IPS-NIHi11 (cell line): ENCODE measurements at regions not wholly inside any gene's neighbourhood (a gene's known extent, or its start where the extent isn't known, plus 50 kb on each side); places are given as distances from the start of the nearest gene placed in this dataset.
"Not testable (repeated sequence)": the region's sequence is repeated elsewhere in the genome, so short reads cannot be mapped to it uniquely, and the experiment has no call there.

Experiments
- DNase-seq: peaks from one replicate; pipeline ENCODE4 v3.0.0; 2012; ENCODE audit warnings: mixed read lengths, low spot score

DNA sequence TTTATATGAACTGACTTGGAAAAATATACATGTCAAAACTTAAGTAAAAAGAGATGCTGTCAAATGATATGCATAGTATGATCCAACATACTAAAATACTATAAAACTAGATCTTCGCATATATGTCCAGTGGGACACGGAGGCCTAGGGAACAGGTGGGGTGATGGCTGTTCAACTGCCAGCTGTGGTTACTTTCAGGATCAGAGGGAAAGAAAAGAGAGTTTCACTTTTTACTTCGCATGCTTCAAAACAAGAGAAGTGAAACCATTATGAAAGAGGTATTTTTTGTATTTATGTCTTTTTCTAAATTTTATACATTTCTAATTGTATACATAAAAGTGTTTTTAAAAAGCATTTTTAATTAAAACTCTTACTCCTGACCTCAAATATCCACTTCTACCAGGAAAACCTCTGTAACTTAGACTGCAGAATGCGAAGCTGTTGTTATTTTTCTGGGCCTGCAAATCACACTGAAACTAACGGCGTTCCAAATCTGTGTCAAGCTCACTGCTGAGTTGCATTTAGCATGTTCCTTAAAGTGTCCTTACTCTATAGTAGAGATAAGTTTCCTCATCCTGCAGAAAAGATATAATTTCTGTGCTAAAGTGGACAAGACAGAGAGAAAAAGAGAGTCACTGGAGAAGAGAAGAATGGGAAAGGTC lies 97.8 kb upstream of the SLC35G4 start:
- no peak for DNase-seq

DNA sequence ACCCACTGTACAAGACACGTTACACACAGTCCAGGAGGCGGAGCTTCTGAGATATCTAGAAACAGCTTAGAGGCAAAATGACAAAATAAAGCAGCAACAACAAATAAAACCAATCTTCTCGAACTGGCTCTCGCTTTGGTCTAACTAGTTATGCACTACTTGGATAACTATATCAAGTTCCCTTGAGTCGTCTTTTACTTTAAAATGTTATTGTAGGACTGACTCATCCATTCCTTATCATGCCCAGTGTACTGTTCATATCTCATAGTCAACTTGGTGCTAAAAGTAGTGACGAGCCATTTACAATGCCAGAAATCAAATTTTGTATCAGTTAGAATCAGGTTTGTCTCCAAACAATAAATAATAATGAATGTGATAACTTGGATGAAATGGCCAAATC lies 102.5 kb upstream of the SLC35G4 start:
- DNase-seq = no peak

DNA sequence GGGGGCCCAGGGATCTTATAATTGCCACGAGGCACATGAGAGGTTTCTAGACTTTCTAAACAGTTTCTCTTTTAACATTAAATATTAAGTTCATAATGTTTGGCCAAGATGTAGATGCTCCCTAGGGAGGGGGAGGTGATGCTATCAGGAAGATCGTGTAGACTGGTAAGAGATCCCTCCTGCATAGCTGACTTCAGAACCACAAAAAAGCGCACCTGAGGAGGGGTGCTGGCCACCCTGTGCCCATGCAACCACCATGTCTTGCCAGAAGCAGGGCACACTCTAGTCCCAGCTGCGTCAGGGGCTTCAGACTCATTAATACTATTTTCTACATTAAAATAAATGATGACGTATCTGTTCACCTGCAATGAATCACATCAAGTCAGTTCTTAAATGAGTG lies 103.4 kb upstream of the SLC35G4 start:
- no peak for DNase-seq

- peak; percentile 26 for DNase-seq
Measured at GRCh38 chr18:11504962-11505361, 104.4 kb upstream of the SLC35G4 start.

GRCh38 chr18:11502368-11502767 lies 107.0 kb upstream of the SLC35G4 start:
- no peak for DNase-seq

GRCh38 chr18:11501352-11501751 lies 108.0 kb upstream of the SLC35G4 start:
- DNase-seq = no peak

DNA sequence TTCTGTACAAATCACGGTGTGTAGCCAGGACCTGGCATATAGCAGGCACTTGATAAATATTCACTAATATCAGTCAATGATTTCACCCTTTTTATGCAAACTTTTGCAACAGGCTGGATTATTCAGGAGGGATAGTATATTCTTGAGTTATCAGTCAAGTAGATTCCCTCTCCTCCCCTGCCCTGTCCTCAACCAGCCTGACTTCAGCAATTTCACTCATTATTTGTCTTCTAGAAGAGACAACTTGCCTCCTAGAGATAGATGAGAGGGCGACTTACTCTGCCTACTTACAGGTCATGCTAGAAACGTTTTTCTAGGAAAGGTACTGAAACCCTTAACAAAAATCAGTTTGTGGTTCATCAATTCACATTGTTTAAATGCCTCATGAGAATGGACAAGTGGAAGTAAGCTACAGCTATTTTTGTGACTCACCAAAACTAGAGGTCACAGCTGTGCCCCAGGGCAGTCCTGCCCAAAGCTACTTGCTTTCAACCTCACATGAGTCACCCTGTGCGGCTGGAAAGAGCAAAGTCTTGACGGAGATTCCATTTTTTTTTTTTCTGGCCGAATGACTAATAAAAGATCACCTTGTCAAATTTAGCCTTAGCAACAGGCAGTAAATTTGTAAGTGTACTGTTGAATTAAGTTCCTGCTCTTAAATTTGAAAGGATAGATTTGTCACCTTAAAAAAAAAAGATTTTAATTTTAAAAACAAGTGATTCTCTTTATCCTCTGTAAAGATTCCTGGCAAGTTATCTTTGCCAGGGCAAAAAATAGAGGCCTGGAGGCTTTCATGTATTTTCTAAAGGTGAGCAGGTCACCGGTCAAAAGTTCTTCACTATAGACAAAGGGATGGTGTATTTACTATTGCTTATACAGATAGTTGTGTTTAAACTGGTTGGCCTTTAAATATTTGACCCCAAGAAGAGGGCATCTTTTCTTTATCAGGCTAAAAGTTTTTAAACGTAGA lies 109.0 kb upstream of the SLC35G4 start:
- DNase-seq = no peak

- DNase-seq = no peak
Measured at GRCh38 chr18:11498821-11499220, 110.6 kb upstream of the SLC35G4 start.

- DNase-seq = no peak
Measured at GRCh38 chr18:11497585-11497984, 111.8 kb upstream of the SLC35G4 start.

DNA sequence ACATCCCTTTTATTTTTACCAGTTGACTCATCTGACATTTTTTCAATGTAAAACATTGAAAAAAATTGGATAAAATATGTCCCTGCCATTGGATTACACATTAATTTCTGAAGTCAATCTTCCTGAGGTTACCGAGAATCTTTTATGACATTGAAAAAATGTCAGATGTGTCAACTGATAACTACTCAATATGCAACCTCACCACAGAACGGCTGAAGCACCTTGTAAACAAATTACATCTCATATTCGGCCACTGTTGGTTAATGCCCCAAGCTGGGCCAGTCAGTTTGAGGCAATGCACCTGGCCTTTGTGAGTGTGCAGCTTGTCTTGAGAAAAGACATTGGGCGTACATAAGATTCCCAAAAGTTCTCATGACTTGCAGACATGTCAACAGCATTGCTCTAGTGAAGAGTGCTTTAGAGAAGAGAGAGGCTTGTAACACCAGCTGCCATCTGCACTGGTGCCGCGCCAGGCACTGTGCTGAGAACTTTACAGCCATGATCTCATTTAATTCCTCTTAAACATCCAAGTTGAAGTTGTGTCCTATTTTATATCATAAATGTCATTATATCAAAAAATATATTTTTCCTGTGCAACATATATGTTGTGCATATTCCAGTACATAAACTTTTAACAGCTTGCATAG lies 112.7 kb upstream of the SLC35G4 start:
- DNase-seq = no peak

GRCh38 chr18:11495441-11495840 lies 114.0 kb upstream of the SLC35G4 start:
- no peak for DNase-seq

DNA sequence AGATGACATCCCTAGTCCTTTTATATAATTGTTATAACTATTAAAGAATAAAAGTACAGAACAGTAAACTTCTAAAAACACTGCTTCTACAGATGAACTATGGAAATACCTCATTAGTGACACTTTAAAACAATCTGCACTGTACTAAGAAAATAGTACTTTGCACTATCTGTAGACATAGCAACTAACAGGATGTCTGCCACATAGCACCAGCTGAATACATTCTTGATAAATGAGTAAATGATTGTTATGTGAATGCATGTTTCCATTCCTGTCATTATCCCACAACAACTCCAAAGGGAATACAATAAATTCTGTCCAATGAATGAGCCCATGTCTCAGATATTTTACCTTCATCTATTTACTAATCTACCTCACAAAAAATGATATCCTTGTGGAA lies 115.3 kb upstream of the SLC35G4 start:
- DNase-seq = no peak

GRCh38 chr18:11489266-11489899 lies 120.0 kb upstream of the SLC35G4 start:
- DNase-seq = no peak

- no peak for DNase-seq
Measured at GRCh38 chr18:11488175-11488574, 121.2 kb upstream of the SLC35G4 start.

DNA sequence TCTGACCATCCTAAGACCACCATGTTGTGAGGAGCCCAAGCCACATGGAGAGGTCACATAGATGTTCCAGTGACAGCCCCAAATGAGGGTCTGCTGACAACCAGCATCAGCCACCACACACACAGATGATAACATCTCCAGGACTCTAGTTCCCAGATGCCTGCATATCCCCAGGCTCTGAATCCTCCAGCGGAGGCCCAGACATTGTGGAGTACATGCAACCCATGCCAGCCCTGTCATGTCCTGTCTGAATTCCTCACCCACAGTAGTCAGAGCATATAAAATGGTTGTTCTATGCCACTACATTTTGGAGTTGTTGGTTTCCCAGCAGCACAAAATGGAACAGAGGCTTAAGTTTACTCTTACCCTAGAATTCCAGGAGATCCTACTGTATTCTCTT lies 122.0 kb upstream of the SLC35G4 start:
- no peak for DNase-seq

- DNase-seq = no peak
Measured at GRCh38 chr18:11482271-11482670, 127.1 kb upstream of the SLC35G4 start.

DNA sequence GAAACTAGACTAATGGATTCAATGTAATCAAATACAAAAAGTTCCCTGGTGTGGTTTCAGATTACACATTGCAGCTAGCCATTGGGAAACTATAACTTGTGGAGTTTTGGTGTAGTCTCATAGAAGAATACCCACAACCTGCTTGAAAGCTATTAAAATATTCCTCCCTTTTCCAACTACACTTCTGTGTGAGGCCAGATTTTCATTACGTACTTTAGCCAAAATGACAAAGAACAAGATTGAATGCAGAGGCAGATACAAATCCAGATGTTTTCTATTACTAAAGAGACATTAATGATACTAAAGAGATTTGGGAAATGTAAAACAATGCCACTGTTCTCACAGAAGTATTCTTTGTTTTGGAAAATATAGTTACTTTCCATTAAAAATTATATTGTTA lies 128.7 kb upstream of the SLC35G4 start:
- no peak for DNase-seq

DNA sequence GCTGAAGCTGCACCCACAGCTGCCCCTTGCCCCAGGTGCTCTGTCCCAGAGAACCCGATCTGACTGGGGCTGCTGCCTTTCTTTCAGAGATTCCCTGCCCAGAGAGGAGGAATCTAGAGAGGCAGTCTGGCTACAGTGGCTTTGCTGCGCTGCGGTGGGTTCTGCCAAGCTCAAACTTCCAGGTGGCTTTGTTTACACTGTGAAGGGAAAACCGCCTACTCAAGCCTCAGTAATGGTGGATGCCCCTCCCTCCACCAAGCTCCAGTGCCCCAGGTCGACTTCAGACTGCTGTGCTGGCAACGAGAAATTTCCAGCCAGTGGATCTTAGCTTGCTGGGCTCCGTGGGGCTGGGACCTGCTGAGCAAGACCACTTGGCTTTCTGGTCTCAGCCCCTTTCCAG lies 130.4 kb upstream of the SLC35G4 start:
- DNase-seq = not testable (repeated sequence)

GRCh38 chr18:11470941-11471340 lies 138.5 kb upstream of the SLC35G4 start:
- no peak for DNase-seq

DNA sequence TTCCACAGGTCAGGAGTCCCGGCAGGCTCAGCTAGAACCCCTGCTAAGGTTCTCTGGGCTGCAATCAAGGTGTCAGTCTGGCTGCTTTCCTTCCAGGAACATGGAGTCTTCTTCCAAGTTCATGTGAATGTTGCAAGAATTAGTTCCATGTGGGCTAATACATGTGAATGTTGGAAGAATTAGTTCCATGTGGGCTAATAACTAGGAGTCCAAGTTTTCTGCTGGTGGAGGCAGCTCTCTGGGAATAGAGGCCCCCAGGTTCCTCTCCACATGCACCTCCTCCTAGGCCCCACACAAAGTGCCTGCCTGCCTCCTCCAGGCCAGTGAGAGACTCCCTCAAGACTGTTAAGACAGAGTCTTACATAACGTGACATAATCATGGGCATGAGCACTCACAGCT lies 140.8 kb upstream of the SLC35G4 start:
- DNase-seq = no peak

- no peak for DNase-seq
Measured at GRCh38 chr18:11468120-11468519, 141.3 kb upstream of the SLC35G4 start.

- DNase-seq = no peak
Measured at GRCh38 chr18:11467611-11468010, 141.8 kb upstream of the SLC35G4 start.
